Stromal cell of bone marrow (primary cell): ENCODE measurements at regions not wholly inside any gene's neighbourhood (a gene's known extent, or its start where the extent isn't known, plus 50 kb on each side); places are given as distances from the start of the nearest gene placed in this dataset.
"Not testable (repeated sequence)": the region's sequence is repeated elsewhere in the genome, so short reads cannot be mapped to it uniquely, and the experiment has no call there.

Experiments
- DNase-seq: peaks from one replicate; pipeline ENCODE4 v3.0.0-alpha.2; 2012; ENCODE audit warnings: low read depth

- no peak for DNase-seq
These were observed 91.4 kb upstream of the KLF6 start for GRCh38 chr10:3876350-3876962.

GRCh38 chr10:3875842-3876235 is 90.8 kb upstream of the KLF6 start:
- no peak for DNase-seq

- no peak for DNase-seq
These were observed 90.2 kb upstream of the KLF6 start for GRCh38 chr10:3874990-3875841.

GRCh38 chr10:3874610-3874989 is 89.6 kb upstream of the KLF6 start:
- not testable (repeated sequence) for DNase-seq

GRCh38 chr10:3873728-3874461 is 88.9 kb upstream of the KLF6 start:
- peak; percentile 62 for DNase-seq

- DNase-seq = no peak
These were observed 87.8 kb upstream of the KLF6 start for GRCh38 chr10:3872712-3873329.

GRCh38 chr10:3871424-3871996 is 86.5 kb upstream of the KLF6 start:
- no peak for DNase-seq

- DNase-seq = no peak
These were observed 84.0 kb upstream of the KLF6 start for GRCh38 chr10:3869036-3869435.

- DNase-seq = no peak
These were observed 83.3 kb upstream of the KLF6 start for GRCh38 chr10:3868271-3868664.

- DNase-seq = peak; percentile 58
These were observed 82.7 kb upstream of the KLF6 start for GRCh38 chr10:3867454-3868270.

- no peak for DNase-seq
These were observed 81.3 kb upstream of the KLF6 start for GRCh38 chr10:3866332-3866731.

- no peak for DNase-seq
These were observed 80.6 kb upstream of the KLF6 start for GRCh38 chr10:3865565-3865964.

- no peak for DNase-seq
These were observed 76.8 kb upstream of the KLF6 start for GRCh38 chr10:3861795-3862194.

- DNase-seq = no peak
These were observed 73.2 kb upstream of the KLF6 start for GRCh38 chr10:3858051-3858845.

GRCh38 chr10:3857318-3857717 is 72.3 kb upstream of the KLF6 start:
- DNase-seq = no peak

GRCh38 chr10:3856593-3856992 is 71.6 kb upstream of the KLF6 start:
- no peak for DNase-seq

GRCh38 chr10:3853547-3854303 is 68.7 kb upstream of the KLF6 start:
- DNase-seq = no peak

- no peak for DNase-seq
These were observed 68.0 kb upstream of the KLF6 start for GRCh38 chr10:3853016-3853415.

GRCh38 chr10:3852147-3852904 is 67.3 kb upstream of the KLF6 start:
- peak; percentile 96 for DNase-seq
